ENCODE measurements at regions not wholly inside any gene's neighbourhood (a gene's known extent, or its start where the extent isn't known, plus 50 kb on each side); places are given as distances from the start of the nearest gene placed in this dataset.

DNA sequence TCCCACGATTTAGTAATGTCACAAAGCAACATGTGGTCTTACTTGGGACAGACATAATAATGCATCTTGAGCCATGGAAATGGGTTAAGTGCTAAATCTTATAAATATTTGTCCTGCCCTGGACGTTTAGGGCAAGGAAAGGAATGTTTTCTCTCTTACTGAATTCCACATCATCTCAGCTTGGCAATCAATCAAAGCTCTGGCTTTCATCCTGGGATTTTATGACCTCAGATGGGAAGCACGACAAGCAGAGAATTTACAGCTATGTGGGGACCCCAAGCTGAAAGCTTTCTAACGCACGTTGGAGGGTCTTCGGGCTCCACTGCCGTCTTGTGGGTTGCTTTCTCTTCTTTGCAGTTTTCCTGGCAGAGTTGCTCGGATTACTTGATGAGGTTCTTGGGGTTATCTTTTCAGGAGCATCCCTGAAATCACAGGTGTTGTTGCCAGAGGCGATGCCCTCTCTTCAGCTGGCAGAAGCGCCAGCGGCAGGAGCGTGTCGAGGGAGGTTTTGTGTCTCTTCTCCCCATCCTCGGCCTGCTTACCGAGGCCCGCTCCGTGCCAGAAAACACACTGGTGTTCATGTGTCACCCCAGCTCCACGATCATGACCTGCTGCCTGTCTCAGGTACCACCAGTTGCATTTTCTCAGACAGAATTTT, 73.4 kb upstream of the FRMD1 start:
- TF ChIP-seq CTCF (IDR thresholded peaks at IDR 0.05; ENCODE audit: poor library complexity) (no peak), EZH2 (IDR thresholded peaks at IDR 0.05; ENCODE audit: borderline replicate concordance) (no peak), EZH2phosphoT487 (IDR thresholded peaks at IDR 0.05; ENCODE audit: low read depth, severe bottlenecking, unreplicated experiment) (no peak)

Data from hepatocyte (in vitro differentiated cells).